Fibroblast of skin of left quadriceps (primary cell): ENCODE measurements at regions not wholly inside any gene's neighbourhood (a gene's known extent, or its start where the extent isn't known, plus 50 kb on each side); places are given as distances from the start of the nearest gene placed in this dataset.

Experiments
- DNase-seq, 2 experiments: peaks; one replicate each; pipeline ENCODE4 v3.0.0-alpha.2; 2013; ENCODE audit warnings: low read depth in 2 of 2

DNA sequence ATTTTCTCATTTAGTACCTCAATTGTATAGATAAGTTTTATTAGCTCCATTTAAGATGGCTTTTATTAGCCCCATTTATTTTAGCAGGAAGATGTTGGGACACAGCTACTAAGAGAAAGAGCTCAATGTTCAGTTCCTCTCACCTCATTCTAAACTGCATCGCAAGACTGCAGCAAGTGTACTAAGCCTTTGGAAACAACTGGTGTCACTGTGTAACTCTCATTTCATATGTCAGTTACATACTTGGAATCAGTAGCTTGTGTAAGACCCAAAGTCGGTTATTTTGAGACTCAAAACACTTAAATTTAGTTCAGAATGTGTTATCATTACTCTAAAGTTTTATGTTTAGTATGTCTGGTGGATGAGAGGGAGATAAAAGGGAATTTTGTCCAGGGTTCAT, 482.9 kb downstream of the BMP2 start:
- no peak for DNase-seq

DNA sequence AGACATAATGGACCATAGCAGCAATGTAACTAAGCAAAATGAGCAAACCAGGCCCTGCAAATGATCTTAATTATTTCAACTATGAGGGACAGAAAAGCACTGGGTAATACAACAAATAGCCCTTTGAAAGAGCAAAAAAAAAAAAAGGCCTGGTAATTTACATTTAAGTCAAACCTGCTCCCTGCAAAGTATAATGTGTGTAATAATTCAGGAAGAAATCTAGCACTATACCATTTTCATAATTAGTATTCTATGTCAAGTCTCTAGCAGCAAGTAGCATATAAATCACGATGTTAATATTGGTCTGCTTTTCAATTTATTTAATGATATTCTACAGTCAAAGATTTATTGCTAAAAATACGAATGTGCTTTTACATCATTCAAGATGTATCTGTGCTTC, 489.6 kb downstream of the BMP2 start:
- no peak for DNase-seq

DNA sequence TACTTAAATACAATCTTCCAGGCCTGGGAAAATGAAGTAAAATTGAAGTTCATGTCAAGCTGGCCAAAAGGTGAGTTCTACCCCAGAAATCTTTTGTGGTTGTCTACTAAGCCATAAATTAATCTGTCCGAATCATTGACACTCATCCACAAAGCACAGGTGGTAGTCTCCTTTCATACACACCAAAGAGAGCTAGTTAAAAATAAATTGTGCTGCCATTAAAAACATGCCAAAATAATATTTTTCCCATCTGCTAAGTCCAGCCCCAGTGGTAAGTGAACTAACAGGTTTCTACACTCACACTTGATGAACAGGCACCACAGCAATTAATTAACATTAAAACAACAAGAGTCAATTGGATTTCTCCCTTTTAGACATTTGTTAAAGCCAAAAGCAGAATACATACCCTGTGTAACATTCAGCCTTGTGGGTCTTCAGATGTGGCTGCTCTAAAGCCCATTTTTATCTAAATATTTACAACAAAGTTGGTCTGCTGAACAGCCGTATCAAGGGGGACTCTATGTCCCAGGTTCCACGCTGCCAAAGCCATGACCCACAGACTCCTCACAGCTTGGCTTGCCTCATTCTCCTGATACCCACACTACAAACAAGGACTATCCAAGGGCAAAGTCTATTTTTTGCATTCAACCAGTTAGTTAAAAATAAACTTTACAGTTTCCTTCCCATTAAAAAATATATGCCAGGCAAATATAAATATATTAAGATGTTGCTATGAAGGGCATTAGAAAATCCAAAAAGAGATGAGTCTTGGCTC, 490.4 kb downstream of the BMP2 start:
- no peak for DNase-seq

DNA sequence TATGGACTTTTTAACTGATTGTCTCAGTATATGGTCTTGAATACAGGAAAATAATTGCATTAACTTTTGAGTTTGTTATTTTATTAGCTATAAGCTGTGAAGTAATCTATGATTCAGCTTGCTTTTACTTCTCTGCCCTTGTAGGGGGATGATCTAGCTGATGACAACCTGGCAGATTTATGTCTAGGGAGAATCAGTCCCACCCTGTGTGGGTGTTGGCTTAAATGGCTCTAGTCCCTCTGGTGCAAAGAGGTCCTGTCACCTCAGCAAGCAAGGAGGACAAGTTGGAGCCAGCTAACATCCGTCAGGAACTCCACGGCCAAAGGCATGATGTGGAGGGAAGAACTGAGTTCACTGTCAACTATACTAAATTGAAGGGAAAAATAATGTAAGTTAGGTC, 495.3 kb downstream of the BMP2 start:
- DNase-seq, result no peak

DNA sequence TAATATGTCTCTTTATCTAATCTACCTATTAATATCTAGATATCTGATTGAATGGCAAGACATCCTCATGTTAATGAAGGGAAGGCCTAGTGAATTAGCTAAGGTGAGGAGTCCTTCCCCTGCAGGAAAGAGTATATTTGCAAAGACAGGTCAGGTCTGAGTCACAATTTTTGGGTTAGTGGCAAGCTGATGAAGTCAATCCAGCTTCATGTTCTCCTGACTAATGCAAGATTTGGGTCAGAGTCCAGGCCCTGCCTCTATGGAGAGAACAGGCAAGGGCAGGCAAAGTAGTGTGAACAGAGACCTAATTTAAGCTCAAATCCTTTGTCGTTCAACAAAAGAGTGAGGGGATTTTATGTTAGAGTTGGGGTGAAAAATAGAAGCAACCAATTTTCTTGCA, 496.7 kb downstream of the BMP2 start:
- no peak for DNase-seq

DNA sequence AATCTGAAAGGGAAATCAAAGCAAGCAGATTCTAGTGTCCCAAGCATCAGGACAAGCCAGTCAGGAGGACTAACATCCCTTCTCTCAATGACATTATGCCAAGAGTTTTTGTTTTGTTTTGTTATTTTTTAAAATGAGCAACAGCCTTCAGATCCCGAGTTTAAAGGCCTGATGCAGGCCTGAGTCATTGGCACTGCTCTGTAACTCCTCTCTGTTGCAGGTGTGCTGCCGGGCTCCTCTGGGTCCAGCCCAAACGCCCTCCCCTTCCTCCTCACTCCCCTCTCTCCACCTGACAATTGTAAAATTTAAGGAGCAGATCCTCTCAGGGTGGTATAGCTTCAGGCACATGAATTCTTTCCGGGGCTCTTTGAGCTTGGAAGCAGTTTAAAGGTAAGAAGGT, 502.0 kb downstream of the BMP2 start:
- no peak for DNase-seq

DNA sequence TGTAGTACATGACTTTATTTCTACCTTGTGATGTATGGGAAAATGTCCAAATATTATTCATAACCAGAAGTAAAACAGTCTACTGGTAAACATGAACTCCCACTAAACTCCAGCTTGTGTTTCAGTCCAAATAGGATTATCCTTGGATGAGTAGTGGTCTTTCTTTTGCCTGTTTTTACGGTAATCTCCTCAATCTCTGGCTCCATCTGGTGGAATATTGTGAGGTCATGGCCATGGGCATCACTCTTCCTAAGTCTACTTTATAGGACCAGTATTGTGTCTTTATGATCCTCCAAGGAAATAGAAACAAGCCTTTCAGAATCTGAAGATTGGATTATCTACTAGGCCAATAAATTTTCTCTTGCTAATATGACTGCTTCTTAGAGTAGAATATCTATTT, 505.0 kb downstream of the BMP2 start:
- no peak for DNase-seq

DNA sequence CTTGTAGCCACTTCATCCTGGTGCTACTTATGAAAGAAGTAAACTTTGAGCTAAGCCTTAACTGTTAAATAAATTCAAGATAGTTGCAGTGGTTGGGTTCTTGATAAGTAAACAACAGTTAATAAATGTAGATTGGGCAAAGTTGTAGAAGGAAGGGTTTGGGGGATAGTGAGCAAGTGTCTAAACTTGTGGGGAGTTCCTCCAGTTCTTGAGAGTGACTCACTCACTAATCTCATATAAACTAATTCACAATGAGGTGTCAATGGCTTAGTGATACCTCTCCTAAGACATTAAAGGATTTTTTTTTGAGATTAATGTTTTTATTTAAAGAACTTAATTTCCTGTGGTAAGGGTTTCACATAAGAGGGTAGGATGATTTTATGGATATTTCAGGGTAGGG, 507.4 kb downstream of the BMP2 start:
- DNase-seq, result no peak

DNA sequence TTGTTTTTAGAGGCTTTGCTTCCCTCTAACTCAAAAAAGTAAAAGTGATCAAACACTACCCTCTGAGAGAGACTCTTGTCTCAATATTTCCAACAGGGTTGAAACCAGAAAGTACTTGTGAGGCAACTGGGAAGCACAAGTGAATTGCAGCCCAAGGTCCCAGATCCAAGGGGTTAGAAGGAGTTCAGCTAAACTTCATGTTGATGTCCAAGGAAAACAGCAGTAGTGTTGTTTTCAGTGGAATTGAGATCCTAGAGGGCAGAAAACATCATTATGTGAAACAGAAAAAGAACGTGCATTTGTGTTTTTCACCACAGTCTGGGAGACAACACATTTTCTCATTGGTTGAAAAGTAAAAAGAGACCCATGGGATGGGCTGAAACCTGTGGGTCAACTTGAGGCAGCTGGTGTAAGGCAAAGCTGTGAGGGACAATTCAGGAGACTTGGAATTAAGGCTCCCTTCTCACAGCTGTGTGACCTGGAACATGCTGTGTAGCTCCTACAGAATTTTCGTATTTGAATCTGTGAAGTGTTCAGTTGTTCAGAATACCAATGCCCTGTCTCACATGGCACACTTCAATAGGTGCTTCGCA, 508.3 kb downstream of the BMP2 start:
- DNase-seq, result no peak

DNA sequence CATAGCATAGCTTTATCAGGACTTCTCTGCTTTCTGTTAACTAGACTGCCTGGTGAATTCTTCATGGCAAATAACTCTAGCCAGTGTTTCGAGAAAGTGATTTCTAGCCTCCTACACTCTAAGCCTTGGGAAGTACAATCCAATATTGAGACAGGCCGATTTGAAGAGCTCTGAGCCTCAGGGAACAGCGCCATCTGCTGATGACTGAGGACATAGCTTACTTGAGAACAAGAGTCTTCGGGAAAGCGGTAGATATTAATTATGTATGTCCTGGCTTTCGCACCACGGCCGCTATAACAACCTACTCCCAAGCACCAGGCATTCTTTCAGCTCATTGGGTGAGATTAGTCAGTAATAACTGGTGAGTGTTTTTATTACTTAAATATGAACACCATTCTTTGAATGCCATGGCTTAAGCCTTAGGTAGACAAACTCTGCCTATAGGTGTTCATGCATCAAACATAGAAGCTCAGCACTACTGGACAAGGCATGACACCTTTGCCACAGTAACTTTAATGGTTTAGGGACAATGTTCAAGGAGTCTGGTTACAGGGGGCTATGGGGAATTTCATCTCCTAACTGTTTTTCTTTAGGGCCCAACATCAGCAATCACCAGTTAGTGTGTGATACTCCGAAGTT, 518.6 kb downstream of the BMP2 start:
- DNase-seq, result peak; percentile 66 to 67

DNA sequence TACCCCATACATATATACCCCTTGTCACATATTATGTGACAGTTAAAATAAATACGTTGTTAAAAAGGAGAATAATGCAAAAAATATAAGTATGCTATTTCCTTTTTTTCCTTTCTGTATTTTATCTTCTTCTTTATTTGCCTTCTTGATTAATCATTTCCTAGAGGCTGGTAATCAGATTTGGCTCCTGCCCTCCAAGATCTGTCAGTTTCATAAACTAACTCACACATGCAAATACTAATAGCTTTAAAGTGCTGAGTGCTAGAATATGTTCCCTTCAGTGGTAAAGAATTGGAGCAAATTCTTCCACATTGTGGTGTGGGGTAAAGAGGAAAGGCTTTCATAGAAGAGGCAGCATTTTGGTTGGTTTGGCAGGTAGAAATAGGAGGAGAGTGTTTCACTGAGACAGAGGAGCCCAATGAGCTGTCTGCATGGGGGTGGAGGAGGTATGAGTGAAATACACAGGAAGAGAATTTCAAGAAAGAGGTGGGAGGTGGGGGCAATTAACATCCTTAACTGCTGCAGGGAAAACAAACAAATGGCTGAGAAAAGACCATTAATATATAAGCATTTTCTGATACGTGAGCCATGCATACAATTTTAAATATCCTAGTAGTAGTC, 523.9 kb downstream of the BMP2 start:
- no peak for DNase-seq

DNA sequence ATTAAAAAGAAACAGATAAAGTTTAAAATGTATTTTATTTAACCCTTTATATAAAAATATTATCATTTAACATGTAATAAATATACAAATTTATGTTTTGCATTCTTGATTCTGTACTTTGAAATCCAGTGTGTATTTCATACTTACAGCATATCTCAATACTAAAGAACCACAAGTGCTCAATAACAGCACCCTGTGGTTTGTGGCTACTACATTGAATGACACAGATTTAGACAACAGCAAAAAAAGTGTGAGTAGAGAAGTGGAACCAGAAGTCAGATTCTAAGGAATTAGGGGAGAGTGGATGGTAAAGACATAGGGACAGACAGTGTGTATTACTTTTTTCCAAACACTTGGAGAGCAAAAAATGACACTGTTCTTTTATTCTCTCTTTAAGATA, 524.5 kb downstream of the BMP2 start:
- DNase-seq, result no peak

DNA sequence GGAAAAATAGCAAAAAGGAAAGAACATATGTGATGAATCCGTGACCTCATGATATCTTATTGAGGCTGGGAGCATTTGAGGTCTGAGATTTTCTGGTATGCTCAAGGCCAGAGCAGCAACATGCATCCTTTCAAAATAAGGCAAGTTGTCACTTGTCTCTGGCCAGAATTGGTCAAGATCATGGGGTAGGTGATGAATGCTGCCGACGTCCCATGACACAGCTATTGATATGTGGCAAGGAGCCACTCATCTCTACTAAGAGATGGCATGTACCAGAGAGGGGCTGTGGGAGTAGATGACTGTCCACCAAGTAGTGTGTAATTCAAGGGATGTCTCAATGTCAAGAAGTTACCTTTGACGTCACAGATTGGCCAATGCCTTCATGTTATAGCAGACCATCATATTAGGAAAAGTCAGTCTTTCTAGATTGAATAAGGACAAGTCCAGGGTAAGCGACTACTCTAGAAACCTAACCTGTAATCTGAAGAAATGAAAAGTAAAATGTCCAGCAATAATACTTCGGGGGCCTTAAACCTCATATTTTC, 527.4 kb downstream of the BMP2 start:
- no peak for DNase-seq

DNA sequence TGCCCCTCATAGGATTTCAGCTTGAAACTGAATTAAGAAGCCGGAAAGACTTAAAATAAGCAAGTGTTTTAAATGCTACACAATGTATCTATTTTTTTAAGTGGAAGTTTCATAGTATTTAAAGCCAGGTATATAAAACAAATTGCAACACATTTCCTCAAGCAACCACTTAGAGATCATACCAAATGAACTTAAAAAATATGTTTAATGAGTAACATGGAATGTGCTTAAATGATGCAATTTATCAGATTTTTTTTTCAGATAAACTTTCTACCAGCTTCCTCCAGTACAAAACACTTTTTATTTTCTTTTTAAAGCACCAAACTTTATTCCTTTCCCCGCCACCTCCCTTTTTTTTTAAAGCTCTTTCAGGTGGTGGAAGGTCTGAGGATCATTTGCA, 534.3 kb downstream of the BMP2 start:
- DNase-seq, result no peak

DNA sequence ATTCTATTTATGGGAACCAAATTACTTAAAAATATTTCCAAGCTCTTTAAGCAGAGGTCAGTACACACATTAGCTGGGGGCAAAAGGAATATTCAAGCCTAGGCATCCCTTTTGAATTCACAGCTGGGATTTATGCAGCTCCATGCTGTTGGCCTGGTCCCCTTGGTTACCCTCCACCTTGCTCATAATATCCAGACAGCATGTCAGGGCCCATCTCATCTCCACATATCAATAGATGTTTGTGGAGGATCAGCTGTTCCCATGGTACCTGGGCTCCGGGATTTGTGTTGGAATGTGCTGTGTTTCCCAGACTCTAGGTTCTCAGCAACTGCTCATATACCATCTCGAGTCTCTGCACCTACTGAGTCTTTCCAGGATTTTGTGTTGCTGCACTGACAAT, 534.8 kb downstream of the BMP2 start:
- DNase-seq, result no peak

DNA sequence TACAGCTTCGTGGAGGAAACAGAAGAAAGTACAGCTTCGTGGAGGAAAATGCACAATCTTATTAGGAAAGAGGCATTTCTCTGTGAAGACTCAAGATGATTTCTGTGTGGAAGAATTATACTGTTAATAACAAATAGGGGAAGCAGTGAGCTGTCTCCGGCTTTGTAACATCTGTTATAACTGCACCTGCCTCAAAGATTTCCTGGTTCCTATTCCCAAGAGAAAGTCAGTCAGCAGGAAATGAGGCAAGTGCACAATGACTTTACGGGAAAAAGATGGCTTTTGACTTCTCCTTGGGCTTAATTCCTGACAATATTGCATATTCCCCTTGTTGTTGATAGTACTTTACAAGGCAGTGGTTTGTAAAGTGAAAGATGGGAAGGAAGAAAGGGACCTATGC, 538.5 kb downstream of the BMP2 start:
- no peak for DNase-seq

DNA sequence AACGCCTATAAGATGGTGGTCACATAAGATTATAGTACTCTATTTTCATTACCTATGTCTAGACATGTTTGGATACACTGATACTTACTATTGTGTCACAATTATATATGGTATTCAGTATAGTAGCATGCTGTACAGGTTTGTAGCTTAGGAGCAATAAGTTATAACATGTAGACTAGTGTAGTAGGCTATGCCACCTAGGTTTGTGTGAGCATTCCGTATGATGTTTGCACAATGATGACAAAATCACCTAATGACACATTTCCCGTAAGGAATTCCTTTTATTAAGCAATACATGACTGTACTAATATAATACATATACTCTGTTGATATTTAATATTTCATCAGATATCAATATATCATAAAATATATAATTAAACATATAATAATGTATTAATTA, 540.7 kb downstream of the BMP2 start:
- no peak for DNase-seq

DNA sequence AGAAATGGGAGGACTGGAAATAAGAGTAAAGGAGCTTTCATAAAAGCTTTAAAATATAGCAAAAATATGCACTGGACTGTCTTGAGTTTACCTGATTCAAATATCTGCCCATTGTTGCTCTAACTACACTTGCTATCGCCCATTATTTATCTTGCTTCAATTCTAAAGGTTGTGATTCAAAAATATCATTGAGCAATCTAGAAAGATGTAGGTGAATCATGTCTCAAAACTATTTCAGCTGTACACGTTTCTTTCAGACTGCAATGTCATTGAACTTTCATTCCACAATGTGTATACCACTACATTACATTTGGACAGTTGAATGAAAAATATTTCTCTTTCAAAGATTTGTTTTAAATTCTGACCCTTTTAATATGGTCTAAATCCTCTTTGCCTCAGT, 545.6 kb downstream of the BMP2 start:
- no peak for DNase-seq

DNA sequence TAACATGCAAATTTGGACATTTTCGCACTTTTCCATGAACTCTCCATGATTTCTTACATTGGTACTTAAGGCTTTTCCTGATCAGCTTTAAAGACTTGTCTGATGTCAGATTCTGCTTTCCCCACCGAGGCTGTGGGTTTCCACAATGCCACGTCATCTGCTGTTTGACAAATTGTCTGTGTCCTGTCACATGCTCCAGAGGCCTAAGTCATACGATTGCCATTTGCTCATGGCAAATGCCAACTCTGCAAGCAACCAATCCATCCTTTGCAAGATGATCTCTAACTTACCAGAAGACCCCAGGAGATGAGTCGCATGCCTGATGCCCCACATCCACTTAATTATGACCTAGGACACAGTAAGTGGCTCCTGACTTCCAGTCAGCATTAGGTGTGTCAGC, 556.5 kb downstream of the BMP2 start:
- DNase-seq, result no peak

DNA sequence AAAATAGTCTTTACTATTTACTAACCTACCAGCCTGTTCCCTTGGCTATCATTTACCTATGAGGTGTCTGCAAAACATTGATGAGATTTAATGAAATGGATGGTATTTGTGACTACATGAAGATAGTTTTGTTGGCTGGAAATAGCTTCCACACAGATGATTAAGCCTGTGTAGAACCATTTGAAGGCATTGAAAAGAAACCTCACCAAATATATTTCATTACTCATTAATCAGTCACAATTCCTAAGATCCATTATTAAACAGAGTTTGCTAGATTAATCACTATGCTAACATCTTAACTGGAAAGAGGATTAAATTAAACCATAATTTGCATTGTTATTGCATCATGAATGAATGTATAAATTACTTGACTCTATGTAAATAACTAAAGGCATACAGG, 560.3 kb downstream of the BMP2 start:
- no peak for DNase-seq

DNA sequence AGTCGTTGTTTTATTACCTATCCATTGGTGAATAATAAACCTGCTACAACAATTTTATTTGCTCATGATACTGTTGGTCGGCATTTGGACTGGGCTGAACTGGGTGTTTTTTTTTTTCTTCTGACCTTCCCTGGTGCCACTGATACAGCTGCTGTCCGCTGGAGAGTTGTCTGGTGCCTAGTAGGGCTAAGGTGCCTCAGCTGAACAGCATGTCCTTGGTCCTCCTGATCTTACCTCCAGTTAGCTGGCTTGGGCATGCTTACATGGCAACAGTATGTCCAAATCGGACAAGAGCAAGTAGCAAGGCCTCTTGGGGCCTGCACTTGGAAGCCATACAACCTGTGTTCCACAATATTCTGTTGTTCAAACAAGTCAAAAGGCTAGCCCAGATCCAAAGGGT, 563.4 kb downstream of the BMP2 start:
- DNase-seq, result no peak

DNA sequence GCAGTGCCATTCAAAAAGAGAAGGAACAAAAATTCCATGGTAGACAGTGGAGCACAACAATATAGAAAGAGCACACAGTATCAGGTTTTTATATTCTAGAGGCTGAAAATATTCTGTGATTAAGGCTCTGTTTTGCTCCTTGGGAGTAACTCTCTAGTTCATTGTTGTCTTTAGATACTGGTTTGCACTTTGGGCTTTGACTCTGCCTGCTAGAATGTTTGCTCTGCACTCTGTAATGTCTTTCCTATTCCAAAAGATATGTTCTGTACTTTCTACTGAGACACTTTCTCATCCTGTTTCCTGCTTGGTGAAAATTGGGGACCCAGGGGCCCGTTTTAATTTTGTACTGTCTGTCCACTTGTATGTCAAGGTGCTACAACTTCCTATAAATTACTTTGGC, 564.7 kb downstream of the BMP2 start:
- no peak for DNase-seq

DNA sequence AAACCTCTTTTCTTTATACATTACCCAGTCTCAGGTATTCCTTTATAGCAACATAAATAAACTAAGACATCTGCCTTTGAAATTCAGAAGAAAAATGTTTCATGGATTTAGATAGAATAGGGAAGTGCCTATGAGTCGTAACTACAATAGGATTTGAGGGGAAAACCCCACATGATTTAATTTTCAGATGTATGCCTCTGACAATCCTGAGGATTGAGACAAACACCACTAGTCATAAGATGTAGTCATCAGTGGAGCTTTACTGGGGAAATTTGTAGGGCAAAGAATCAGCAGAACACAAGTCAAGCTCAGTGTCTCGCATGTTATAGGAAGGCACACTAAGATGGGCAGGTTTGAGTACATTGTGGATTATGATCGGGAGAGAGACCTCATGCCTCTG, 566.4 kb downstream of the BMP2 start:
- no peak for DNase-seq
